Colonic mucosa (tissue), 4 donors: ENCODE measurements at regions not wholly inside any gene's neighbourhood (a gene's known extent, or its start where the extent isn't known, plus 50 kb on each side); places are given as distances from the start of the nearest gene placed in this dataset.

ENCODE experiments used
- DNase-seq: peaks from one replicate; pipeline ENCODE4 v3.0.0-alpha.2; 2020
- H3K27ac ChIP-seq: fragments of 200-600 bp; one replicate; pipeline ENCODE4 v1.8.0; 2021
- H3K27me3 ChIP-seq: fragments of 200-600 bp; one replicate; pipeline ENCODE4 v1.8.0; 2021
- H3K36me3 ChIP-seq: fragments of 200-600 bp; one replicate; pipeline ENCODE4 v1.8.0; 2021
- H3K4me1 ChIP-seq: fragments of 200-600 bp; one replicate; pipeline ENCODE4 v1.8.0; 2021; ENCODE audit warnings: mild to moderate bottlenecking
- H3K4me3 ChIP-seq: fragments of 200-600 bp; one replicate; pipeline ENCODE4 v1.8.0; 2021
- H3K9ac ChIP-seq, 2 donors: one replicate each; pipeline ENCODE4 v1.7.0; 2013; ENCODE audit warnings: control low read depth in 2 of 2, low read depth in 2 of 2, low read length in 2 of 2
- H3K9me3 ChIP-seq: fragments of 200-600 bp; one replicate; pipeline ENCODE4 v1.8.0; 2021
- intact Hi-C: fragments of 100-400 bp; cut with DNase I; formaldehyde crosslinking; loops from one replicate; pipeline ENCODE4 v1.14.1; 2022
- TF ChIP-seq, protein P1 (sequence below): fragments of 200-600 bp; IDR thresholded peaks from one replicate; pipeline ENCODE4 v1.8.0; 2022; ENCODE audit warnings: antibody characterized with exemption, mild to moderate bottlenecking
- donor health status: healthy.
- donor health status: DM: no; HTN: no; CAD: no.
- donor health status: DM: no; HTN: no; CAD: no.

GRCh38 chrX:39736216-39737211 is 361.2 kb downstream of the BCOR start:
- TF ChIP-seq, protein P1, sequence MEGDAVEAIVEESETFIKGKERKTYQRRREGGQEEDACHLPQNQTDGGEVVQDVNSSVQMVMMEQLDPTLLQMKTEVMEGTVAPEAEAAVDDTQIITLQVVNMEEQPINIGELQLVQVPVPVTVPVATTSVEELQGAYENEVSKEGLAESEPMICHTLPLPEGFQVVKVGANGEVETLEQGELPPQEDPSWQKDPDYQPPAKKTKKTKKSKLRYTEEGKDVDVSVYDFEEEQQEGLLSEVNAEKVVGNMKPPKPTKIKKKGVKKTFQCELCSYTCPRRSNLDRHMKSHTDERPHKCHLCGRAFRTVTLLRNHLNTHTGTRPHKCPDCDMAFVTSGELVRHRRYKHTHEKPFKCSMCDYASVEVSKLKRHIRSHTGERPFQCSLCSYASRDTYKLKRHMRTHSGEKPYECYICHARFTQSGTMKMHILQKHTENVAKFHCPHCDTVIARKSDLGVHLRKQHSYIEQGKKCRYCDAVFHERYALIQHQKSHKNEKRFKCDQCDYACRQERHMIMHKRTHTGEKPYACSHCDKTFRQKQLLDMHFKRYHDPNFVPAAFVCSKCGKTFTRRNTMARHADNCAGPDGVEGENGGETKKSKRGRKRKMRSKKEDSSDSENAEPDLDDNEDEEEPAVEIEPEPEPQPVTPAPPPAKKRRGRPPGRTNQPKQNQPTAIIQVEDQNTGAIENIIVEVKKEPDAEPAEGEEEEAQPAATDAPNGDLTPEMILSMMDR = no peak
- intact Hi-C loops = no loop called here
- H3K9me3 ChIP-seq = no peaks in the 10 kb centered on the region
- H3K36me3 ChIP-seq = no peaks in the 10 kb centered on the region
- H3K27ac ChIP-seq = no peak overlapping the region
- no peak for DNase-seq
- no peaks in the 10 kb centered on the region for H3K27me3 ChIP-seq
- no peak overlapping the region for H3K4me3 ChIP-seq
- no peaks in the 10 kb centered on the region for H3K4me1 ChIP-seq
- no peak overlapping the region for H3K9ac ChIP-seq

DNA sequence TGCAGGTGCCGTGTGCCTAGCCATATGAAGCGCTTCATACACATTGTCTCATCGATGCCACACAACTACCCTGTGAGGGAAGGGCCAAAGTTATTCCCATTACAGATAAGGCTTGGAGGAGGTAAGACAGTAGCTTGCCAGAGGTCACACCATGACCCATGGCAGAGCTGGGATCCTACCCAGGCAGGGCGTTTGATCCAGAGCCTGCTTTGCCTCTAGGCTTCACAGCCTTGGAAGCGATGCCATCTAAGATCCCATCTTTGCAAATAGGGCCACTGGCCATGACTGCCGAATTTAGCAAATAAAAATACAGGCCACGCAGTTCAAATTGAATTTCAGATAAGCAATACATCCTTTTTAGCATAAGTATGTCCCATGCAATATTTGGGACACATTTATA is 358.2 kb downstream of the BCOR start:
- TF ChIP-seq, protein P1 = no peak
- no peak overlapping the region for H3K4me3 ChIP-seq
- H3K9me3 ChIP-seq = no peaks in the 10 kb centered on the region
- no peaks in the 10 kb centered on the region for H3K36me3 ChIP-seq
- intact Hi-C loops = no loop called here
- H3K9ac ChIP-seq = no peak overlapping the region
- H3K27ac ChIP-seq = no peak overlapping the region
- H3K27me3 ChIP-seq = no peaks in the 10 kb centered on the region
- DNase-seq = no peak
- no peaks in the 10 kb centered on the region for H3K4me1 ChIP-seq

GRCh38 chrX:39740078-39740477 is 357.7 kb downstream of the BCOR start:
- H3K27ac ChIP-seq = no peak overlapping the region
- intact Hi-C loops = no loop called here
- H3K4me3 ChIP-seq = no peak overlapping the region
- H3K9me3 ChIP-seq = no peaks in the 10 kb centered on the region
- H3K4me1 ChIP-seq = no peaks in the 10 kb centered on the region
- no peaks in the 10 kb centered on the region for H3K27me3 ChIP-seq
- H3K9ac ChIP-seq = no peak overlapping the region
- TF ChIP-seq, protein P1 = no peak
- H3K36me3 ChIP-seq = no peaks in the 10 kb centered on the region
- DNase-seq = no peak

DNA sequence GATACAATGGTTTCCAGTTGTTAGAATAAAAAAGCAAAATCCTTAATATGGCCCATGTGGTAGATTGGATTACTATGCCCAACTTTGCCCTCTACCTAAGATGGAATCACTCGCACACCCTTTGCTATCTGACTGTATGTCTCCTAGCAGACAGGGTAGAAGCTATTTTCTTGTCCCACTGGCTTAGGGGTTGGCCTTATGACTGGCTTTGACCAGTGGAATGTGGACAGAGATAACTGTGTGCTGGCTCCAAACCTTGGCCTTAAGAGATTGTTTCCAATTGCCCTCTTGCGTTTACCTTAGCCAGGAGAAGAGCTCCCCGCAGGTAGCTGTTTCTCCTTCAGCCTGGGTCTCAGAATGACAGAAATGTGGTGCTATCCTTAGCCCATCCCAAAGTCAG is 355.9 kb downstream of the BCOR start:
- no peak overlapping the region for H3K4me3 ChIP-seq
- intact Hi-C loops = no loop called here
- no peaks in the 10 kb centered on the region for H3K36me3 ChIP-seq
- H3K4me1 ChIP-seq = no peaks in the 10 kb centered on the region
- DNase-seq = no peak
- no peak overlapping the region for H3K9ac ChIP-seq
- H3K27me3 ChIP-seq = no peaks in the 10 kb centered on the region
- no peaks in the 10 kb centered on the region for H3K9me3 ChIP-seq
- no peak overlapping the region for H3K27ac ChIP-seq
- TF ChIP-seq, protein P1 = no peak

- H3K9ac ChIP-seq = no peak overlapping the region
- DNase-seq = no peak
- no peaks in the 10 kb centered on the region for H3K9me3 ChIP-seq
- H3K27ac ChIP-seq = no peak overlapping the region
- H3K4me3 ChIP-seq = no peak overlapping the region
- intact Hi-C loops = no loop called here
- H3K36me3 ChIP-seq = no peaks in the 10 kb centered on the region
- TF ChIP-seq, protein P1 = no peak
- H3K4me1 ChIP-seq = no peaks in the 10 kb centered on the region
- no peaks in the 10 kb centered on the region for H3K27me3 ChIP-seq
Observed at GRCh38 chrX:39745818-39746217, 351.9 kb downstream of the BCOR start.
